ENCODE measurements at regions not wholly inside any gene's neighbourhood (a gene's known extent, or its start where the extent isn't known, plus 50 kb on each side); places are given as distances from the start of the nearest gene placed in this dataset.

DNA sequence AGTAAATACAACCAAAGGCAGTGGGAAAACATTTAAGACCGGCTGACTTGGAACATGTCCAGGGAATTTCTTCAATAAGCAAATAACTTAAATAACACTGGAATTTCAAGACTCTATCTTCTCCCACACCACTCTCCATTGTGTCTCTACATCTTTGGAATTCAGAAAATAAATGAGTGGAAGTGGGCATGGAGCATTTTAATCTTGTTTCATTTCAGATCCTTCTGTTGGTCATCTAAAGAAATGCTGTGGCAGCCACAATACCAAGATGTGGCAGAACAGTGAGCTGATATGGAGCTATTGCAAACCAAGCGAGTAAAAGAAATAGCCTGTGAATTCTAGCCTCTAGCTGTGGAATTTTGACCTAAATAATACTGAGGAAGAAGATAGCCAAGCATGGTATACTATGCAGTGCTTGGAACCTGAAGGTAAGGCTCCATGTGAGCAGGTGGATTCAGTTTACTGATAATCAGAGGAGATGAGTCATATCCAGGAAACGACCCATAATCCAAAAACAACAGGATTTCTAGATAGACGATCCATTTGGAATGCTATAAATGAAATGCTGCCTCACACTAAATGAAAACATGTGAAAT lies 157.1 kb upstream of the SCN7A start:
- dilution Hi-C loops (cut with MboI; ENCODE audit: extremely low pct_ligation_motif_present, low sequenced_read_pairs) (no loop called here), intact Hi-C loops (cut with micrococcal nuclease) (loop anchor here (10.0 kb wide), 1 partner anchor 494 kb away; no protein-coding TSS in a partner anchor)
- CTCF ChIA-PET, result no interaction called here

More for the DNA sequence above, 157.1 kb upstream of the SCN7A start:
- Histone ChIP-seq H3K9me3 (replicated peaks; ENCODE audit: control insufficient read depth, insufficient read depth, low read length) (no peaks in the 10 kb centered on the region), H3K4me3 (replicated peaks in 1 of 3; ENCODE audit: insufficient read depth in 1 of 3, low read depth in 1 of 3, low read length in 3 of 3) (no peak overlapping the region), H3K27me3 (ENCODE audit: control insufficient read depth in 2 of 2, insufficient read depth in 2 of 2, low read length in 2 of 2) (no peaks in the 10 kb centered on the region), H3K4me2 (ENCODE audit: insufficient read depth, low read length) (peak overlapping the region; percentile 16), H3K36me3 (ENCODE audit: control insufficient read depth in 2 of 2, extremely low read depth in 1 of 2, insufficient read depth in 2 of 2, low read length in 2 of 2) (no peaks in the 10 kb centered on the region), H3K27ac (ENCODE audit: insufficient read depth, low read depth, low read length) (no peak overlapping the region), H4K20me1 (replicated peaks; ENCODE audit: control insufficient read depth, extremely low read depth, insufficient read depth, low read length) (no peaks in the 10 kb centered on the region), H3K9ac (replicated peaks; ENCODE audit: extremely low read depth, insufficient read depth, low read length) (no peak overlapping the region), H2AFZ (ENCODE audit: low read depth, low read length) (no peak overlapping the region), H3K9me1 (replicated peaks; ENCODE audit: control insufficient read depth, extremely low read depth, insufficient read depth, low read length) (no peaks in the 10 kb centered on the region), H3K79me2 (ENCODE audit: control insufficient read depth, insufficient read depth, low read length) (no peaks in the 10 kb centered on the region), H3K4me1 (ENCODE audit: control insufficient read depth, extremely low read depth, insufficient read depth, low read length) (peaks cover 13% of the 10 kb centered on the region)
- BruUV-seq (replicated peaks), result no TSS peak
- peak; percentile 71 for TF ChIP-seq JUN (IDR thresholded peaks at IDR 0.05; ENCODE audit: borderline replicate concordance, insufficient read depth, insufficient read length, low read depth)
- TF ChIP-seq MYC (IDR thresholded peaks at IDR 0.05; ENCODE audit: low read depth, low read length), result no peak
- peak; percentile 48 for TF ChIP-seq POLR2AphosphoS5 (IDR thresholded peaks at IDR 0.05; ENCODE audit: insufficient read depth, low read depth, low read length)
- TF ChIP-seq, protein P1, sequence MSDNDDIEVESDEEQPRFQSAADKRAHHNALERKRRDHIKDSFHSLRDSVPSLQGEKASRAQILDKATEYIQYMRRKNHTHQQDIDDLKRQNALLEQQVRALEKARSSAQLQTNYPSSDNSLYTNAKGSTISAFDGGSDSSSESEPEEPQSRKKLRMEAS (IDR thresholded peaks at IDR 0.05; ENCODE audit: insufficient read depth, insufficient read length), result no peak
- no peak for TF ChIP-seq POLR2A (IDR thresholded peaks at IDR 0.05; ENCODE audit: low read depth, low read length)
- peak; percentile 32 for TF ChIP-seq FOS (IDR thresholded peaks at IDR 0.05; ENCODE audit: borderline replicate concordance, insufficient read depth, low read length)
- TF ChIP-seq GATA2 (IDR thresholded peaks at IDR 0.05; ENCODE audit: insufficient read depth, insufficient read length, low read depth, low read length), result peak; percentile 69
- TF ChIP-seq EZH2 (IDR thresholded peaks at IDR 0.05; ENCODE audit: borderline replicate concordance, low read depth, low read length, severe bottlenecking), result no peak
- TF ChIP-seq, protein P2, sequence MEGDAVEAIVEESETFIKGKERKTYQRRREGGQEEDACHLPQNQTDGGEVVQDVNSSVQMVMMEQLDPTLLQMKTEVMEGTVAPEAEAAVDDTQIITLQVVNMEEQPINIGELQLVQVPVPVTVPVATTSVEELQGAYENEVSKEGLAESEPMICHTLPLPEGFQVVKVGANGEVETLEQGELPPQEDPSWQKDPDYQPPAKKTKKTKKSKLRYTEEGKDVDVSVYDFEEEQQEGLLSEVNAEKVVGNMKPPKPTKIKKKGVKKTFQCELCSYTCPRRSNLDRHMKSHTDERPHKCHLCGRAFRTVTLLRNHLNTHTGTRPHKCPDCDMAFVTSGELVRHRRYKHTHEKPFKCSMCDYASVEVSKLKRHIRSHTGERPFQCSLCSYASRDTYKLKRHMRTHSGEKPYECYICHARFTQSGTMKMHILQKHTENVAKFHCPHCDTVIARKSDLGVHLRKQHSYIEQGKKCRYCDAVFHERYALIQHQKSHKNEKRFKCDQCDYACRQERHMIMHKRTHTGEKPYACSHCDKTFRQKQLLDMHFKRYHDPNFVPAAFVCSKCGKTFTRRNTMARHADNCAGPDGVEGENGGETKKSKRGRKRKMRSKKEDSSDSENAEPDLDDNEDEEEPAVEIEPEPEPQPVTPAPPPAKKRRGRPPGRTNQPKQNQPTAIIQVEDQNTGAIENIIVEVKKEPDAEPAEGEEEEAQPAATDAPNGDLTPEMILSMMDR (IDR thresholded peaks at IDR 0.05; ENCODE audit: extremely low read depth in 1 of 2, insufficient read depth in 1 of 2, low read depth in 1 of 2, low read length in 2 of 2), result no peak
- POLR2A ChIA-PET, result no interaction called here
- FAIRE-seq (peak; percentile 84), DNase-seq (ENCODE audit: low read depth, low spot score) (peak; percentile 78)
